NB4 (cell line): ENCODE measurements at regions not wholly inside any gene's neighbourhood (a gene's known extent, or its start where the extent isn't known, plus 50 kb on each side); places are given as distances from the start of the nearest gene placed in this dataset.

Source experiments
- DNase-seq: peaks from one replicate; pipeline ENCODE4 v3.0.0; 2010; ENCODE audit warnings: low read depth
- H3K4me3 ChIP-seq: one replicate; pipeline ENCODE4 v1.5.1; 2011; ENCODE audit warnings: mild to moderate bottlenecking, low read depth, low read length, moderate library complexity
- CTCF ChIP-seq: IDR thresholded peaks from one replicate; pipeline ENCODE4 v1.5.1; 2012; ENCODE audit warnings: low read depth, low read length
- MYC ChIP-seq: IDR thresholded peaks from 2 replicates; pipeline ENCODE4 v1.6.1; 2011; ENCODE audit warnings: low read depth, low read length
- POLR2A ChIP-seq: IDR thresholded peaks from 2 replicates; pipeline ENCODE4 v1.6.1; 2011; ENCODE audit warnings: mild to moderate bottlenecking; ENCODE audit not compliant: insufficient read length; ENCODE audit errors: extremely low read depth
- TF ChIP-seq, protein P1 (sequence below): IDR thresholded peaks from 2 replicates; pipeline ENCODE4 v1.6.1; 2011; ENCODE audit warnings: low read depth, low read length

GRCh38 chr10:125489731-125490130 is 193.2 kb downstream of the TEX36 start:
- no peak for TF ChIP-seq POLR2A
- TF ChIP-seq, protein P1, sequence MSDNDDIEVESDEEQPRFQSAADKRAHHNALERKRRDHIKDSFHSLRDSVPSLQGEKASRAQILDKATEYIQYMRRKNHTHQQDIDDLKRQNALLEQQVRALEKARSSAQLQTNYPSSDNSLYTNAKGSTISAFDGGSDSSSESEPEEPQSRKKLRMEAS, result no peak
- no peak for TF ChIP-seq MYC
- TF ChIP-seq CTCF, result no peak
- no peak for DNase-seq
- H3K4me3 ChIP-seq, result no peak overlapping the region

DNA sequence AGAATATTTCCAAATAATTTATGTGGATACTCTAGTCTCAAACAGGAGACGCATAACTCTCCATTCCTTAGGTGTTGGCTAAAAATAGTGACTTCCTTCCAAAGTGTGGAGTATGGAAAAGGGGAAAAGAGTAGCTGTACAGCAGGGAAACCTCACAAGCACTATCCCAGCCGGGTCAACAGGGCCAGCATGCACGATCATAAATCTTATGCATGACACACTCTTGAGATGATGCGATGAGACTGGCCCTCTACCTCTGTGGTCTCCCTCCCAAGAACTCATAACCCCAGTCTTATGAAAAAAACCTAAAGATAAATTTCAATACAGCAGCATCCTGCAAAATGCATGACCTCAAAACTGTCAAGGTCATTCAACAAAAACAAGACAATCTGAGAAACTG is 197.3 kb downstream of the TEX36 start:
- TF ChIP-seq, protein P1, result no peak
- TF ChIP-seq MYC, result no peak
- TF ChIP-seq CTCF, result no peak
- TF ChIP-seq POLR2A, result no peak

GRCh38 chr10:125484035-125484732 is 198.8 kb downstream of the TEX36 start:
- TF ChIP-seq MYC, result no peak
- no peak for TF ChIP-seq POLR2A
- TF ChIP-seq, protein P1, result no peak
- TF ChIP-seq CTCF, result no peak
- no peak overlapping the region for H3K4me3 ChIP-seq

More for the DNA sequence above, 197.3 kb downstream of the TEX36 start:
- DNase-seq, result no peak
- H3K4me3 ChIP-seq, result no peak overlapping the region

GRCh38 chr10:125482637-125483036 is 200.3 kb downstream of the TEX36 start:
- TF ChIP-seq, protein P1, result no peak
- TF ChIP-seq MYC, result no peak
- TF ChIP-seq POLR2A, result no peak
- TF ChIP-seq CTCF, result no peak

More at GRCh38 chr10:125484035-125484732, 198.8 kb downstream of the TEX36 start:
- DNase-seq, result no peak

DNA sequence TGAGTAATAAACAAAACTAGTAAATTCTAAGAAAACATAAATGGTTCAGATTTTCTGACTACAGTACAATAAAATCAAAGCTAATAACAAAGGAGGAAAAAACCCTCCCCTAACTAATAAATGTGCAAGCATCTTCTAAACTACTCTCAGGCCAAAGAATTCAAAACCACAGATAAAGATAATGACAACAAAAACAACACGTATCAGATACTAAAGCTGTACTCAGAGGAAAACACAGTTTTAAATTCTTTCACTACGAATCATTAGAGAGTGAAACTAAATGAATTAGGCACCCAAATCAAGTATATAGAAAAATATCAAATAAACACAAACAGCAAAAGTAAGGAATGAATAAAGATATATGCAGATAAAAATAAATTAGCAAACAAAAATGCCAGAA is 200.9 kb downstream of the TEX36 start:
- no peak overlapping the region for H3K4me3 ChIP-seq
- DNase-seq, result no peak
- TF ChIP-seq POLR2A (no peak), MYC (no peak)

More at GRCh38 chr10:125482637-125483036, 200.3 kb downstream of the TEX36 start:
- DNase-seq, result no peak
- no peak overlapping the region for H3K4me3 ChIP-seq

DNA sequence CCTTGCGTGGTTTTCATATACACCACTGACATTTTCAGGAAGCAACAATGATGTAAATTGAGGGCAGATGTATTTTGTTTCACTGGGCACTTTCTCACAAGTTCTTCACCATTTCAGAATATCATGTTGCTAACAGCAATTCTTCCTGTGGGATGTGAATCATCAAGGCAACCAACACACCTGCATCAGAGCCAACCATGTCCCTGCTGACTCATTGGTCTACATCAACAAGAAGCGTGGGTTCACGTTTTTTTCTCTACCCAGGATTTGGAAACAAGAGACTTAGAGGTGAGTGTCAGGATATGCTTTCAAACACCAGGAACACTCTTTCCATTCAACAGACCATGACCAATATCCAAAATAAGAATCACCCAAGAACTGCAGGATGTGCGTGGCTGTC is 203.9 kb downstream of the TEX36 start:
- H3K4me3 ChIP-seq, result no peak overlapping the region
- TF ChIP-seq MYC, result no peak
- TF ChIP-seq, protein P1, result no peak
- no peak for TF ChIP-seq CTCF
- no peak for TF ChIP-seq POLR2A
- no peak for DNase-seq
